GM12892 (cell line): ENCODE measurements at regions not wholly inside any gene's neighbourhood (a gene's known extent, or its start where the extent isn't known, plus 50 kb on each side); places are given as distances from the start of the nearest gene placed in this dataset.

Source experiments
- POLR2A ChIP-seq: IDR thresholded peaks from 2 replicates; pipeline ENCODE4 v1.6.1; 2011; ENCODE audit warnings: low read depth, low read length, control low read depth
- POLR2AphosphoS5 ChIP-seq: IDR thresholded peaks from 2 replicates; pipeline ENCODE4 v1.6.1; 2011; ENCODE audit warnings: low read depth, low read length, control low read depth
- TAF1 ChIP-seq: IDR thresholded peaks from 2 replicates; pipeline ENCODE4 v1.6.1; 2011; ENCODE audit warnings: low read depth, mild to moderate bottlenecking, control low read depth, low read length, borderline replicate concordance

GRCh38 chr22:48100685-48101417 lies 1338.4 kb downstream of the TBC1D22A start:
- TF ChIP-seq POLR2AphosphoS5 (no peak), POLR2A (no peak), TAF1 (no peak)
